ENCODE measurements at regions not wholly inside any gene's neighbourhood (a gene's known extent, or its start where the extent isn't known, plus 50 kb on each side); places are given as distances from the start of the nearest gene placed in this dataset.

DNA sequence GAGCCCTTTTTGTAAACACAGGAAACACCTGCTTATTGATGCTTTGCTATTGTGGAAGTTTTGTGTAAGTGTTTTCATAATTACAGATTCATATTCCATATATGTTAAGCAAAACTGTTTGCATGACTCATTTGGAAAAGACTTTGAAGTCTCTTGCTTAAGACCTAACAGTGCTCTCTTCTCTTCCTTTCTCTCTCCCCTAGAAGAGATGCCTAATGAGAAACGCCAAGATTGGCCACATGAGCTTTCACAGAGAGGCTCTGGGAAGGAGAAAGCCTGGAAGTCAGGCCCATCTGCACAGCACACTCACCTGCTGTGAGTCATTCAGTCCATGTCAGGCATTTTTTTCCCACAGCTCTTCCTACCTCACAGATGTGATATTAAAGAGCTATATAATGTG is 101.6 kb upstream of the PALMD start:
- TF ChIP-seq ZNF70 (CRISPR knock-in tag; IDR thresholded peaks at IDR 0.05), result no peak
- TF ChIP-seq ZFP30 (CRISPR knock-in tag; IDR thresholded peaks at IDR 0.05), result no peak
- TF ChIP-seq RARB (CRISPR knock-in tag; IDR thresholded peaks at IDR 0.05), result no peak
- TF ChIP-seq, protein P1, sequence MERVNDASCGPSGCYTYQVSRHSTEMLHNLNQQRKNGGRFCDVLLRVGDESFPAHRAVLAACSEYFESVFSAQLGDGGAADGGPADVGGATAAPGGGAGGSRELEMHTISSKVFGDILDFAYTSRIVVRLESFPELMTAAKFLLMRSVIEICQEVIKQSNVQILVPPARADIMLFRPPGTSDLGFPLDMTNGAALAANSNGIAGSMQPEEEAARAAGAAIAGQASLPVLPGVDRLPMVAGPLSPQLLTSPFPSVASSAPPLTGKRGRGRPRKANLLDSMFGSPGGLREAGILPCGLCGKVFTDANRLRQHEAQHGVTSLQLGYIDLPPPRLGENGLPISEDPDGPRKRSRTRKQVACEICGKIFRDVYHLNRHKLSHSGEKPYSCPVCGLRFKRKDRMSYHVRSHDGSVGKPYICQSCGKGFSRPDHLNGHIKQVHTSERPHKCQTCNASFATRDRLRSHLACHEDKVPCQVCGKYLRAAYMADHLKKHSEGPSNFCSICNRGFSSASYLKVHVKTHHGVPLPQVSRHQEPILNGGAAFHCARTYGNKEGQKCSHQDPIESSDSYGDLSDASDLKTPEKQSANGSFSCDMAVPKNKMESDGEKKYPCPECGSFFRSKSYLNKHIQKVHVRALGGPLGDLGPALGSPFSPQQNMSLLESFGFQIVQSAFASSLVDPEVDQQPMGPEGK (CRISPR knock-in tag; IDR thresholded peaks at IDR 0.05; ENCODE audit: borderline replicate concordance), result no peak
- TF ChIP-seq ARNTL (CRISPR knock-in tag; IDR thresholded peaks at IDR 0.05; ENCODE audit: borderline replicate concordance, low read depth), result no peak
- no peak for TF ChIP-seq TOX (CRISPR knock-in tag; IDR thresholded peaks at IDR 0.05; ENCODE audit: borderline replicate concordance)

All from SK-N-SH treated with all-trans-retinoic acid at 6 μM for 48 hours (cell line).